GM10248 (cell line): ENCODE measurements at regions not wholly inside any gene's neighbourhood (a gene's known extent, or its start where the extent isn't known, plus 50 kb on each side); places are given as distances from the start of the nearest gene placed in this dataset.
A peak's percentile ranks its signal among the peaks of the same experiment; 100 is the strongest.

Experiments
- CTCF ChIA-PET: fragments of 300-600 bp; sonication (Branson Sonifier 250); formaldehyde crosslinking; extraction: SDS; loops from one replicate; lab custom pipeline; 2021; ENCODE audit warnings: antibody characterized with exemption; lab: Yijun Ruan, JAX
- POLR2A ChIA-PET: fragments of 350-650 bp; sonication (Branson Sonifier 250); formaldehyde crosslinking; extraction: SDS; loops from one replicate; lab custom pipeline; 2020; ENCODE audit warnings: antibody characterized with exemption; lab: Yijun Ruan, JAX
- DNase-seq: peaks from one replicate; pipeline ENCODE4 v3.0.0; 2012; ENCODE audit errors: extremely low spot score
- TF ChIP-seq, protein P1 (sequence below): IDR thresholded peaks from 2 replicates; pipeline ENCODE4 v1.5.1; 2012; ENCODE audit warnings: mild to moderate bottlenecking, low read depth; ENCODE audit errors: extremely low read depth, missing control alignments, control extremely low read depth

DNA sequence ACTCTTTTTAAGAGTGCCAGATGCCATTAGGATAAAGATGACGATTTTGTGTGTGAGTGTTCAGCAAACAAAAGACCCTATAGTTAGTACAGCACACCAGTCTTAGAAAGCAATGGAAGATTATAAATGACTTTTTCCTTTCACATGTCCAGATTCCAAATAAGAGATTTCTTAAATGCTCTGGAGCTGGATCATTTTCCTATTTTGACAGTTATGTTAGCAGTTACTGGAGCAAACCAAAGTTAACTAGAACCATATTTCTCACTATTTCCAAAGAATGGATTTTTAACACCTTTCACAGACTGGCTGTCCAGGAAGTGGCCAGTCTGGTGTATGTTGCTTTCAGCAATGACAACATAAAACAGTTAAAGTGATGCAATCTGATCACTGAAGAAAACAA lies 905.8 kb upstream of the ADGRL2 start:
- ChIA-PET CTCF (no interaction called here), POLR2A (no interaction called here)
- no peak for DNase-seq
- TF ChIP-seq, protein P1, sequence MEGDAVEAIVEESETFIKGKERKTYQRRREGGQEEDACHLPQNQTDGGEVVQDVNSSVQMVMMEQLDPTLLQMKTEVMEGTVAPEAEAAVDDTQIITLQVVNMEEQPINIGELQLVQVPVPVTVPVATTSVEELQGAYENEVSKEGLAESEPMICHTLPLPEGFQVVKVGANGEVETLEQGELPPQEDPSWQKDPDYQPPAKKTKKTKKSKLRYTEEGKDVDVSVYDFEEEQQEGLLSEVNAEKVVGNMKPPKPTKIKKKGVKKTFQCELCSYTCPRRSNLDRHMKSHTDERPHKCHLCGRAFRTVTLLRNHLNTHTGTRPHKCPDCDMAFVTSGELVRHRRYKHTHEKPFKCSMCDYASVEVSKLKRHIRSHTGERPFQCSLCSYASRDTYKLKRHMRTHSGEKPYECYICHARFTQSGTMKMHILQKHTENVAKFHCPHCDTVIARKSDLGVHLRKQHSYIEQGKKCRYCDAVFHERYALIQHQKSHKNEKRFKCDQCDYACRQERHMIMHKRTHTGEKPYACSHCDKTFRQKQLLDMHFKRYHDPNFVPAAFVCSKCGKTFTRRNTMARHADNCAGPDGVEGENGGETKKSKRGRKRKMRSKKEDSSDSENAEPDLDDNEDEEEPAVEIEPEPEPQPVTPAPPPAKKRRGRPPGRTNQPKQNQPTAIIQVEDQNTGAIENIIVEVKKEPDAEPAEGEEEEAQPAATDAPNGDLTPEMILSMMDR = no peak

GRCh38 chr1:80893115-80893514 lies 907.6 kb upstream of the ADGRL2 start:
- DNase-seq = peak; percentile 14
- CTCF ChIA-PET = interaction anchor here (0.8 to 1.7 kb wide), 3 partner anchors 12 to 22 kb away, joined by 3 read pairs; no protein-coding TSS in a partner anchor
- TF ChIP-seq, protein P1 = no peak
- POLR2A ChIA-PET = no interaction called here

GRCh38 chr1:80892539-80892938 lies 908.2 kb upstream of the ADGRL2 start:
- ChIA-PET POLR2A (no interaction called here), CTCF (interaction anchor here (0.6 to 1.7 kb wide), 4 partner anchors 13 to 42 kb away, joined by 3 read pairs; no protein-coding TSS in a partner anchor)
- TF ChIP-seq, protein P1 = no peak
- DNase-seq = no peak

DNA sequence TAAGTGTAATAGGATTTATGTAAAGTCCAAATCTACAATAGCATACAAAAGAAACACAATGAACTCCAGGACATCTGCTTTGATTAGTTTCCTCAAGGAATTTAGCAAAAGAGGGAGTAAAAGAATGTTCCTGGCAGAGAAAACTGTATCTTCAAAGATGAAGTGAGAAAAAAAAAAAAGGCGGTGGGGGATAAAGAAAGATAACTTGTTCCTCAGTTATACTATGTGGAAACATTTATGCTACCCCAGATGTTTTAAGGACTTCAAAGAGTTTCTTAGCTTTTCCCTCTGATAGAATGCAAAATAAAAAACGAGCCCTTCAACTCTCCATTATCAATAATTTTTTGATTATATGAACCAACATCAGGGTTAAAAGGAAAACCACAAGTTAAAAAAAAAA lies 908.9 kb upstream of the ADGRL2 start:
- TF ChIP-seq, protein P1 = no peak
- no peak for DNase-seq
- ChIA-PET POLR2A (no interaction called here), CTCF (interaction anchor here (0.6 to 1.7 kb wide), 3 partner anchors 13 to 41 kb away, joined by 3 read pairs; no protein-coding TSS in a partner anchor)

DNA sequence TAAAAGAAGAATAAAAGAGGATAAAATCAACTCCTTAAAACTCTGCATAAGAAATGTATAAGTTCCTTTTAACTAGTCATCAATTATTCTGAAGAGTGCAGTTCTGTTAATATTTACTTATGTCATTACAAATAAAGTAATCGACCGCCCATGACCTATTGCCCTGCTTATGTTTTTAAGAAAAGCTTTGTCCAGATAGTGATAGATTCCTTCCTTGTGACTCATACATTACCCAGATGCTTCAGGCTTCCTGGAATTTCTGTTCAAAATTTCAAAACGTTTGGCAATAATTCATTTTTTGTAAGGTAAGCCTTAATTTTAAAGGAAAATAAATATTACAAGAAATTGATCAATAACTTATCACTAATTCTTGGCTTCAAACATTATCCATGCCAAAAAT lies 918.2 kb upstream of the ADGRL2 start:
- ChIA-PET CTCF (no interaction called here), POLR2A (no interaction called here)
- DNase-seq = no peak
- TF ChIP-seq, protein P1 = no peak

- POLR2A ChIA-PET = no interaction called here
- DNase-seq = no peak
Observed at GRCh38 chr1:80878343-80878742, 922.4 kb upstream of the ADGRL2 start.

More at GRCh38 chr1:80878343-80878742, 922.4 kb upstream of the ADGRL2 start:
- CTCF ChIA-PET = no interaction called here
- TF ChIP-seq, protein P1 = no peak
